GM23338 (cell line): ENCODE measurements at regions not wholly inside any gene's neighbourhood (a gene's known extent, or its start where the extent isn't known, plus 50 kb on each side); places are given as distances from the start of the nearest gene placed in this dataset.

Source experiments
- ATAC-seq: fragments of 200-7000 bp; cut with Tn5 transposase; 3 replicates; pipeline ENCODE4 v1.9.1; 2020
- DNase-seq: peaks from one replicate; pipeline ENCODE4 v3.0.0-alpha.2; 2015; ENCODE audit warnings: low spot score
- H2AFZ ChIP-seq: fragments of 200-600 bp; sonication (generic); 2 replicates; pipeline ENCODE4 v1.8.0; 2016; ENCODE audit warnings: antibody characterized with exemption, mild to moderate bottlenecking, moderate library complexity
- H3F3A ChIP-seq: fragments of 200-600 bp; sonication (generic); replicated peaks from 2 replicates; pipeline ENCODE4 v1.8.0; 2017; ENCODE audit warnings: antibody characterized with exemption, mixed run types, low read depth
- H3K27ac ChIP-seq: fragments of 200-600 bp; sonication (generic); 2 replicates; pipeline ENCODE4 v1.6.1; 2016; ENCODE audit warnings: low read depth
- H3K27me3 ChIP-seq: fragments of 200-600 bp; sonication (generic); 2 replicates; pipeline ENCODE4 v1.8.0; 2016; ENCODE audit warnings: mild to moderate bottlenecking, mixed run types, moderate library complexity; ENCODE audit not compliant: insufficient read depth
- H3K36me3 ChIP-seq: fragments of 200-600 bp; sonication (generic); 2 replicates; pipeline ENCODE4 v1.8.0; 2016; ENCODE audit warnings: mild to moderate bottlenecking; ENCODE audit not compliant: insufficient read depth
- H3K4me1 ChIP-seq: fragments of 200-600 bp; sonication (generic); 2 replicates; pipeline ENCODE4 v1.8.0; 2016; ENCODE audit warnings: mild to moderate bottlenecking, moderate library complexity; ENCODE audit not compliant: insufficient read depth
- H3K4me2 ChIP-seq: fragments of 200-600 bp; sonication (generic); 2 replicates; pipeline ENCODE4 v1.7.1; 2017; ENCODE audit warnings: mixed run types
- H3K4me3 ChIP-seq: fragments of 200-600 bp; sonication (generic); 2 replicates; pipeline ENCODE4 v1.6.1; 2016; ENCODE audit warnings: mixed run types
- H3K79me2 ChIP-seq: fragments of 200-600 bp; sonication (generic); replicated peaks from 2 replicates; pipeline ENCODE4 v1.8.0; 2017; ENCODE audit warnings: mild to moderate bottlenecking; ENCODE audit not compliant: insufficient read depth
- H3K9me2 ChIP-seq: fragments of 200-600 bp; sonication (generic); 2 replicates; pipeline ENCODE4 v1.8.0; 2017; ENCODE audit not compliant: insufficient read depth
- H4K20me1 ChIP-seq: fragments of 200-600 bp; sonication (generic); replicated peaks from 2 replicates; pipeline ENCODE4 v1.8.0; 2017; ENCODE audit warnings: mild to moderate bottlenecking; ENCODE audit not compliant: insufficient read depth
- H3K27ac Mint-ChIP-seq: 2 replicates; pipeline ENCODE4 v1.8.0; 2020; ENCODE audit warnings: inconsistent platforms, mild to moderate bottlenecking, moderate library complexity, mixed read lengths
- H3K27me3 Mint-ChIP-seq: 3 replicates; pipeline ENCODE4 v1.8.0; 2022; ENCODE audit warnings: low read depth, mild to moderate bottlenecking, moderate library complexity, mixed read lengths, inconsistent platforms; ENCODE audit not compliant: insufficient read depth, poor library complexity
- H3K36me3 Mint-ChIP-seq: 3 replicates; pipeline ENCODE4 v1.8.0; 2021; ENCODE audit warnings: low read depth, mild to moderate bottlenecking, inconsistent platforms, moderate library complexity, mixed read lengths
- H3K4me1 Mint-ChIP-seq: 3 replicates; pipeline ENCODE4 v1.8.0; 2020; ENCODE audit warnings: mild to moderate bottlenecking, inconsistent platforms, mixed read lengths
- H3K4me3 Mint-ChIP-seq: 3 replicates; pipeline ENCODE4 v1.8.0; 2021; ENCODE audit warnings: moderate library complexity, mild to moderate bottlenecking, inconsistent platforms, mixed read lengths
- H3K9me3 Mint-ChIP-seq: 3 replicates; pipeline ENCODE4 v1.8.0; 2020; ENCODE audit warnings: moderate library complexity, mild to moderate bottlenecking, inconsistent platforms, mixed read lengths
- CREB1 ChIP-seq: fragments of 250-450 bp; sonication (Bioruptor Pico); IDR thresholded peaks from 2 replicates; pipeline ENCODE4 v1.5.0; 2020; ENCODE audit warnings: low read depth, mild to moderate bottlenecking, moderate library complexity
- CTCF ChIP-seq, 2 experiments: fragments of 200-600 bp in 1 of 2; sonication (generic) in 1 of 2; conservative IDR thresholded peaks; 2 replicates each; pipeline versions ENCODE4 v1.5.1 to v1.6.1; 2016 to 2017; ENCODE audit warnings: antibody characterized with exemption in 2 of 2, low read depth in 2 of 2, mild to moderate bottlenecking in 2 of 2, moderate library complexity in 1 of 2
- ETS1 ChIP-seq: IDR thresholded peaks from 2 replicates; pipeline ENCODE4 v1.6.1; 2016; ENCODE audit warnings: antibody characterized with exemption
- EZH2phosphoT487 ChIP-seq: fragments of 200-600 bp; sonication (generic); IDR thresholded peaks from one replicate; pipeline ENCODE4 v1.8.1; 2018; ENCODE audit warnings: antibody characterized with exemption; ENCODE audit not compliant: unreplicated experiment
- JUNB ChIP-seq: IDR thresholded peaks from one replicate; pipeline ENCODE4 v1.6.1; 2016; ENCODE audit warnings: antibody characterized with exemption; ENCODE audit not compliant: unreplicated experiment
- NANOG ChIP-seq: IDR thresholded peaks from 2 replicates; pipeline ENCODE4 v1.6.1; 2016; ENCODE audit warnings: antibody characterized with exemption, borderline replicate concordance
- POLR2AphosphoS5 ChIP-seq: IDR thresholded peaks from 2 replicates; pipeline ENCODE4 v1.6.1; 2016; ENCODE audit warnings: antibody characterized with exemption, low read depth
- REST ChIP-seq: IDR thresholded peaks from one replicate; pipeline ENCODE4 v1.6.1; 2018; ENCODE audit warnings: antibody characterized with exemption; ENCODE audit not compliant: unreplicated experiment
- ZNF114 ChIP-seq: fragments of 250-450 bp; sonication (Bioruptor Pico); IDR thresholded peaks from 2 replicates; pipeline ENCODE4 v1.5.0; 2020; ENCODE audit warnings: mild to moderate bottlenecking, moderate library complexity
- ZNF331 ChIP-seq: fragments of 250-450 bp; sonication (Bioruptor Pico); IDR thresholded peaks from 2 replicates; pipeline ENCODE4 v1.5.0; 2020; ENCODE audit warnings: low read depth, mild to moderate bottlenecking, moderate library complexity

- peaks cover 2% of the 10 kb centered on the region for H3K4me1 Mint-ChIP-seq
- H3K27me3 ChIP-seq: no peaks in the 10 kb centered on the region
- no peak overlapping the region for H3K4me3 ChIP-seq
- DNase-seq: no peak
- ATAC-seq: no peak
- H2AFZ ChIP-seq: no peak overlapping the region
- no peak overlapping the region for H3K4me3 Mint-ChIP-seq
- H4K20me1 ChIP-seq: no peaks in the 10 kb centered on the region
- H3K4me2 ChIP-seq: no peak overlapping the region
- H3K27ac ChIP-seq: no peak overlapping the region
- H3K36me3 Mint-ChIP-seq: no peaks in the 10 kb centered on the region
- peaks cover 4% of the 10 kb centered on the region for H3K27me3 Mint-ChIP-seq
- H3K9me2 ChIP-seq: no peaks in the 10 kb centered on the region
- H3F3A ChIP-seq: 0 out of 2 replicates have a peak, but pooled peaks cover 3% of the 10 kb centered on the region
- H3K4me1 ChIP-seq: no peaks in the 10 kb centered on the region
- no peak for TF ChIP-seq POLR2AphosphoS5
- no peak for TF ChIP-seq REST
- TF ChIP-seq ZNF114 (CRISPR knock-in tag): no peak
- no peak for TF ChIP-seq CREB1 (CRISPR knock-in tag)
- TF ChIP-seq NANOG: no peak
- no peak for TF ChIP-seq JUNB
- no peak for TF ChIP-seq ZNF331 (CRISPR knock-in tag)
- no peak for TF ChIP-seq ETS1
- no peak for TF ChIP-seq CTCF (conservative IDR thresholded peaks at IDR 0.05; ENCODE audit: low read depth in 2 of 2)
- no peak for TF ChIP-seq EZH2phosphoT487
- H3K27ac Mint-ChIP-seq: no peak overlapping the region
- no peaks in the 10 kb centered on the region for H3K79me2 ChIP-seq
- no peaks in the 10 kb centered on the region for H3K9me3 Mint-ChIP-seq
- no peaks in the 10 kb centered on the region for H3K36me3 ChIP-seq
These were observed 64.5 kb upstream of the MYL10 start for GRCh38 chr7:101693498-101694091.
